NT2/D1 (cell line): ENCODE measurements at regions not wholly inside any gene's neighbourhood (a gene's known extent, or its start where the extent isn't known, plus 50 kb on each side); places are given as distances from the start of the nearest gene placed in this dataset.

ENCODE experiments used
- SUZ12 ChIP-seq: IDR thresholded peaks from 2 replicates; pipeline ENCODE4 v1.6.1; 2011; ENCODE audit not compliant: insufficient read length, insufficient read depth; ENCODE audit errors: extremely low read depth
- YY1 ChIP-seq: IDR thresholded peaks from 2 replicates; pipeline ENCODE4 v1.6.1; 2011; ENCODE audit not compliant: insufficient read length, insufficient read depth
- ZNF274 ChIP-seq: IDR thresholded peaks from 2 replicates; pipeline ENCODE4 v1.6.1; 2011; ENCODE audit warnings: mild to moderate bottlenecking, low read depth, low read length

- TF ChIP-seq ZNF274: no peak
- TF ChIP-seq YY1: no peak
- no peak for TF ChIP-seq SUZ12
These were observed 306.2 kb downstream of the CCSER2 start for GRCh38 chr10:84634636-84635035.
